Stimulated activated effector memory CD8-positive, alpha-beta T cell treated with anti-CD3 and anti-CD28 coated beads, Interleukin-12 subunit alpha, Interleukin-12 subunit beta, amount 100 ng/mL, for 72 hours (primary cell): ENCODE measurements at regions not wholly inside any gene's neighbourhood (a gene's known extent, or its start where the extent isn't known, plus 50 kb on each side); places are given as distances from the start of the nearest gene placed in this dataset.

Experiments
- ATAC-seq: fragments of 150-1000 bp; cut with Tn5 transposase; 2 replicates; pipeline ENCODE4 v1.10.0; 2021
- DNase-seq, 2 donors: peaks; one replicate each; pipeline ENCODE4 v3.0.0; 2021 to 2022; ENCODE audit warnings: low spot score in 2 of 2
- H3K27ac Mint-ChIP-seq: one replicate; pipeline ENCODE4 v1.8.0; 2022; ENCODE audit warnings: mild to moderate bottlenecking, mixed read lengths
- H3K36me3 Mint-ChIP-seq: one replicate; pipeline ENCODE4 v1.8.0; 2022; ENCODE audit warnings: mild to moderate bottlenecking, mixed read lengths
- H3K4me1 Mint-ChIP-seq: one replicate; pipeline ENCODE4 v1.8.0; 2022; ENCODE audit warnings: mixed read lengths
- H3K4me3 Mint-ChIP-seq: one replicate; pipeline ENCODE4 v1.8.0; 2022; ENCODE audit warnings: mild to moderate bottlenecking, mixed read lengths
- H3K9me3 Mint-ChIP-seq: one replicate; pipeline ENCODE4 v1.8.0; 2022; ENCODE audit warnings: mixed read lengths

GRCh38 chr2:3094999-3095958 is 282.3 kb downstream of the EIPR1 start:
- no peak overlapping the region for H3K27ac Mint-ChIP-seq
- H3K36me3 Mint-ChIP-seq, result no peaks in the 10 kb centered on the region
- no peak overlapping the region for H3K4me3 Mint-ChIP-seq
- ATAC-seq (no peak), DNase-seq (peak in 1 of 2 donors; percentile 29)
- H3K9me3 Mint-ChIP-seq, result no peaks in the 10 kb centered on the region
- no peaks in the 10 kb centered on the region for H3K4me1 Mint-ChIP-seq

- H3K9me3 Mint-ChIP-seq, result peaks cover 5% of the 10 kb centered on the region
- H3K27ac Mint-ChIP-seq, result no peak overlapping the region
- no peaks in the 10 kb centered on the region for H3K4me1 Mint-ChIP-seq
- no peak overlapping the region for H3K4me3 Mint-ChIP-seq
- H3K36me3 Mint-ChIP-seq, result no peaks in the 10 kb centered on the region
- ATAC-seq (no peak), DNase-seq (no peak)
Observed at GRCh38 chr2:3094318-3094717, 283.3 kb downstream of the EIPR1 start.

GRCh38 chr2:3091696-3092095 is 285.9 kb downstream of the EIPR1 start:
- H3K9me3 Mint-ChIP-seq, result peaks cover 10% of the 10 kb centered on the region
- no peak overlapping the region for H3K27ac Mint-ChIP-seq
- no peaks in the 10 kb centered on the region for H3K36me3 Mint-ChIP-seq
- no peak overlapping the region for H3K4me3 Mint-ChIP-seq
- DNase-seq (no peak), ATAC-seq (no peak)
- no peaks in the 10 kb centered on the region for H3K4me1 Mint-ChIP-seq

GRCh38 chr2:3082705-3083104 is 294.9 kb downstream of the EIPR1 start:
- ATAC-seq (no peak), DNase-seq (peak in 1 of 2 donors; percentile 12)
- H3K4me1 Mint-ChIP-seq, result no peaks in the 10 kb centered on the region
- peaks cover 4% of the 10 kb centered on the region for H3K9me3 Mint-ChIP-seq
- no peak overlapping the region for H3K4me3 Mint-ChIP-seq
- H3K36me3 Mint-ChIP-seq, result no peaks in the 10 kb centered on the region
- no peak overlapping the region for H3K27ac Mint-ChIP-seq

- Mint-ChIP-seq H3K36me3 (no peaks in the 10 kb centered on the region), H3K4me3 (no peak overlapping the region), H3K9me3 (peaks cover 4% of the 10 kb centered on the region), H3K4me1 (no peaks in the 10 kb centered on the region), H3K27ac (no peak overlapping the region)
- DNase-seq, result peak in 1 of 2 donors; percentile 38
- no peak for ATAC-seq
Observed at GRCh38 chr2:3079959-3080948, 297.4 kb downstream of the EIPR1 start.

GRCh38 chr2:3079466-3079865 is 298.2 kb downstream of the EIPR1 start:
- Mint-ChIP-seq H3K36me3 (no peaks in the 10 kb centered on the region), H3K4me3 (no peak overlapping the region), H3K27ac (no peak overlapping the region), H3K4me1 (no peaks in the 10 kb centered on the region), H3K9me3 (peaks cover 4% of the 10 kb centered on the region)
- ATAC-seq, result no peak
- no peak for DNase-seq

- Mint-ChIP-seq H3K27ac (no peak overlapping the region), H3K36me3 (no peaks in the 10 kb centered on the region), H3K4me3 (no peak overlapping the region), H3K9me3 (peaks cover 4% of the 10 kb centered on the region), H3K4me1 (no peaks in the 10 kb centered on the region)
- DNase-seq (no peak), ATAC-seq (no peak)
Observed at GRCh38 chr2:3078684-3079083, 298.9 kb downstream of the EIPR1 start.

GRCh38 chr2:3076848-3077642 is 300.6 kb downstream of the EIPR1 start:
- ATAC-seq, result no peak

GRCh38 chr2:3075991-3076340 is 301.7 kb downstream of the EIPR1 start:
- H3K4me1 Mint-ChIP-seq, result no peaks in the 10 kb centered on the region
- no peaks in the 10 kb centered on the region for H3K9me3 Mint-ChIP-seq
- DNase-seq, result no peak
- no peak overlapping the region for H3K4me3 Mint-ChIP-seq
- ATAC-seq, result no peak
- H3K27ac Mint-ChIP-seq, result no peak overlapping the region
- H3K36me3 Mint-ChIP-seq, result no peaks in the 10 kb centered on the region

More at GRCh38 chr2:3076848-3077642, 300.6 kb downstream of the EIPR1 start:
- Mint-ChIP-seq H3K36me3 (no peaks in the 10 kb centered on the region), H3K9me3 (no peaks in the 10 kb centered on the region), H3K4me1 (no peaks in the 10 kb centered on the region), H3K27ac (no peak overlapping the region), H3K4me3 (no peak overlapping the region)
- DNase-seq, result no peak

GRCh38 chr2:3075316-3075990 is 302.2 kb downstream of the EIPR1 start:
- ATAC-seq, result no peak
- no peak overlapping the region for H3K4me3 Mint-ChIP-seq
- no peaks in the 10 kb centered on the region for H3K4me1 Mint-ChIP-seq
- DNase-seq, result no peak
- H3K36me3 Mint-ChIP-seq, result no peaks in the 10 kb centered on the region
- H3K9me3 Mint-ChIP-seq, result no peaks in the 10 kb centered on the region
- H3K27ac Mint-ChIP-seq, result no peak overlapping the region

- Mint-ChIP-seq H3K36me3 (no peaks in the 10 kb centered on the region), H3K27ac (no peak overlapping the region), H3K4me1 (no peaks in the 10 kb centered on the region), H3K9me3 (no peaks in the 10 kb centered on the region), H3K4me3 (no peak overlapping the region)
- no peak for DNase-seq
- no peak for ATAC-seq
Observed at GRCh38 chr2:3073704-3074103, 303.9 kb downstream of the EIPR1 start.

GRCh38 chr2:3073041-3073595 is 304.5 kb downstream of the EIPR1 start:
- Mint-ChIP-seq H3K9me3 (peaks cover 2% of the 10 kb centered on the region), H3K4me1 (no peaks in the 10 kb centered on the region), H3K36me3 (no peaks in the 10 kb centered on the region), H3K27ac (no peak overlapping the region), H3K4me3 (no peak overlapping the region)
- DNase-seq (no peak), ATAC-seq (no peak)

- Mint-ChIP-seq H3K36me3 (no peaks in the 10 kb centered on the region), H3K27ac (peak overlapping the region; percentile 29), H3K4me1 (no peaks in the 10 kb centered on the region), H3K9me3 (peaks cover 2% of the 10 kb centered on the region), H3K4me3 (no peak overlapping the region)
- ATAC-seq (no peak), DNase-seq (no peak)
Observed at GRCh38 chr2:3071685-3072263, 305.8 kb downstream of the EIPR1 start.

- Mint-ChIP-seq H3K4me1 (no peaks in the 10 kb centered on the region), H3K36me3 (no peaks in the 10 kb centered on the region), H3K27ac (no peak overlapping the region), H3K9me3 (peaks cover 2% of the 10 kb centered on the region), H3K4me3 (no peak overlapping the region)
- ATAC-seq (no peak), DNase-seq (peak in 1 of 2 donors; percentile 10)
Observed at GRCh38 chr2:3066831-3067230, 310.8 kb downstream of the EIPR1 start.
